GM12878 (cell line): ENCODE measurements at regions not wholly inside any gene's neighbourhood (a gene's known extent, or its start where the extent isn't known, plus 50 kb on each side); places are given as distances from the start of the nearest gene placed in this dataset.

Experiments
- BRCA1 ChIP-seq: IDR thresholded peaks from 2 replicates; pipeline ENCODE4 v1.6.1; 2011; ENCODE audit warnings: low read depth, low read length, improper control_type of control experiment
- CBFB ChIP-seq: IDR thresholded peaks from 2 replicates; pipeline ENCODE4 v1.6.1; 2016; ENCODE audit warnings: antibody characterized with exemption, low read depth
- NBN ChIP-seq: fragments of 450-650 bp; IDR thresholded peaks from 2 replicates; pipeline ENCODE4 v1.6.1; 2016
- NFXL1 ChIP-seq: fragments of 450-650 bp; IDR thresholded peaks from 2 replicates; pipeline ENCODE4 v1.6.1; 2017; ENCODE audit warnings: antibody characterized with exemption, mild to moderate bottlenecking, borderline replicate concordance
- NFYB ChIP-seq: IDR thresholded peaks from 2 replicates; pipeline ENCODE4 v1.6.1; 2011; ENCODE audit warnings: low read depth, mild to moderate bottlenecking, low read length, improper control_type of control experiment, moderate library complexity; ENCODE audit not compliant: insufficient read depth
- NR2C2 ChIP-seq: IDR thresholded peaks from 2 replicates; pipeline ENCODE4 v1.6.1; 2011; ENCODE audit warnings: borderline replicate concordance, low read depth; ENCODE audit not compliant: control insufficient read depth, insufficient read length
- POLR2A ChIP-seq: IDR thresholded peaks from 2 replicates; pipeline ENCODE4 v1.6.1; 2011; ENCODE audit warnings: low read depth, mild to moderate bottlenecking, low read length
- POLR2AphosphoS5 ChIP-seq: IDR thresholded peaks from 2 replicates; pipeline ENCODE4 v1.6.1; 2011; ENCODE audit warnings: mild to moderate bottlenecking, low read length, inconsistent platforms
- RAD21 ChIP-seq: IDR thresholded peaks from 2 replicates; pipeline ENCODE4 v1.6.1; 2011; ENCODE audit warnings: mild to moderate bottlenecking, low read depth, low read length, moderate library complexity; ENCODE audit not compliant: insufficient read depth
- SIN3A ChIP-seq: IDR thresholded peaks from 2 replicates; pipeline ENCODE4 v1.6.1; 2012; ENCODE audit warnings: low read depth, low read length, improper control_type of control experiment
- TF ChIP-seq, protein P1 (sequence below), 3 experiments: IDR thresholded peaks in 2 of 3; conservative IDR thresholded peaks in 1 of 3; 2 replicates each; pipeline ENCODE4 v1.5.1; 2011; ENCODE audit warnings: low read depth in 3 of 3, low read length in 3 of 3, mild to moderate bottlenecking in 3 of 3, control low read depth in 2 of 3, moderate library complexity in 2 of 3, inconsistent platforms in 1 of 3, mixed read lengths in 1 of 3; ENCODE audit not compliant: control insufficient read depth in 2 of 3, insufficient read depth in 1 of 3; ENCODE audit errors: extremely low read depth in 1 of 3
- TF ChIP-seq, protein P2 (sequence below): IDR thresholded peaks from 2 replicates; pipeline ENCODE4 v1.6.1; 2011; ENCODE audit warnings: low read depth, mild to moderate bottlenecking, low read length, moderate library complexity, borderline replicate concordance; ENCODE audit errors: extremely low read depth
- TF ChIP-seq, protein P3 (sequence below): IDR thresholded peaks from 2 replicates; pipeline ENCODE4 v1.6.1; 2012; ENCODE audit warnings: low read depth, low read length, improper control_type of control experiment
- TF ChIP-seq, protein P4 (sequence below): IDR thresholded peaks from 2 replicates; pipeline ENCODE4 v1.6.1; 2011; ENCODE audit warnings: low read depth, low read length, improper control_type of control experiment, borderline replicate concordance

DNA sequence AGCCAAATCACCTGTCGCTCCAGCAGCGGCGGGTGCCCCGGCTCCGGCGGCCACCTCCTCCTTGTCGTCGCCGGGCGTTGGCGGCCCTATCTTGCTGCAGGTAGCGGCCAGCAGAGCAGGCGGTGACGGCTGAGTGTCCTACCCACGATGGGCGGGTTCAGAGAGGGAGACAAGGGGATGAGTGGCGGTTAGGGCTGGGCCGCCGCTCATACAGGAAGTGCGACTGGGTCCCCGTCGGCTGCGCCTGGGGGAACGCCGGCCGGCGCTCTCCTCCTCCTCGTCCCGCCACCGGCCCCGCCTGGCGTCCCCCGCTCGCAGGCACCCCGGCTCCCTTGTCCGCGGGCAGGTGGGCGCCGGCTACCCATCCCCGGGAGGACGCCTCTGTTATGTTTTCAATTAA, 1692.0 kb downstream of the SLITRK5 start:
- TF ChIP-seq NBN (no peak), POLR2A (no peak), RAD21 (no peak), NFXL1 (no peak), BRCA1 (no peak), CBFB (no peak), SIN3A (no peak), POLR2AphosphoS5 (no peak), NFYB (no peak), NR2C2 (no peak)
- TF ChIP-seq, protein P1, sequence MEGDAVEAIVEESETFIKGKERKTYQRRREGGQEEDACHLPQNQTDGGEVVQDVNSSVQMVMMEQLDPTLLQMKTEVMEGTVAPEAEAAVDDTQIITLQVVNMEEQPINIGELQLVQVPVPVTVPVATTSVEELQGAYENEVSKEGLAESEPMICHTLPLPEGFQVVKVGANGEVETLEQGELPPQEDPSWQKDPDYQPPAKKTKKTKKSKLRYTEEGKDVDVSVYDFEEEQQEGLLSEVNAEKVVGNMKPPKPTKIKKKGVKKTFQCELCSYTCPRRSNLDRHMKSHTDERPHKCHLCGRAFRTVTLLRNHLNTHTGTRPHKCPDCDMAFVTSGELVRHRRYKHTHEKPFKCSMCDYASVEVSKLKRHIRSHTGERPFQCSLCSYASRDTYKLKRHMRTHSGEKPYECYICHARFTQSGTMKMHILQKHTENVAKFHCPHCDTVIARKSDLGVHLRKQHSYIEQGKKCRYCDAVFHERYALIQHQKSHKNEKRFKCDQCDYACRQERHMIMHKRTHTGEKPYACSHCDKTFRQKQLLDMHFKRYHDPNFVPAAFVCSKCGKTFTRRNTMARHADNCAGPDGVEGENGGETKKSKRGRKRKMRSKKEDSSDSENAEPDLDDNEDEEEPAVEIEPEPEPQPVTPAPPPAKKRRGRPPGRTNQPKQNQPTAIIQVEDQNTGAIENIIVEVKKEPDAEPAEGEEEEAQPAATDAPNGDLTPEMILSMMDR (IDR thresholded peaks at IDR 0.05 in 2 of 3, conservative IDR thresholded peaks at IDR 0.05 in 1 of 3; ENCODE audit: control insufficient read depth in 2 of 3, extremely low read depth in 1 of 3, insufficient read depth in 1 of 3, low read depth in 3 of 3, low read length in 3 of 3) = no peak
- TF ChIP-seq, protein P2, sequence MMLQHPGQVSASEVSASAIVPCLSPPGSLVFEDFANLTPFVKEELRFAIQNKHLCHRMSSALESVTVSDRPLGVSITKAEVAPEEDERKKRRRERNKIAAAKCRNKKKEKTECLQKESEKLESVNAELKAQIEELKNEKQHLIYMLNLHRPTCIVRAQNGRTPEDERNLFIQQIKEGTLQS = no peak
- TF ChIP-seq, protein P3, sequence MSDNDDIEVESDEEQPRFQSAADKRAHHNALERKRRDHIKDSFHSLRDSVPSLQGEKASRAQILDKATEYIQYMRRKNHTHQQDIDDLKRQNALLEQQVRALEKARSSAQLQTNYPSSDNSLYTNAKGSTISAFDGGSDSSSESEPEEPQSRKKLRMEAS = no peak
- TF ChIP-seq, protein P4, sequence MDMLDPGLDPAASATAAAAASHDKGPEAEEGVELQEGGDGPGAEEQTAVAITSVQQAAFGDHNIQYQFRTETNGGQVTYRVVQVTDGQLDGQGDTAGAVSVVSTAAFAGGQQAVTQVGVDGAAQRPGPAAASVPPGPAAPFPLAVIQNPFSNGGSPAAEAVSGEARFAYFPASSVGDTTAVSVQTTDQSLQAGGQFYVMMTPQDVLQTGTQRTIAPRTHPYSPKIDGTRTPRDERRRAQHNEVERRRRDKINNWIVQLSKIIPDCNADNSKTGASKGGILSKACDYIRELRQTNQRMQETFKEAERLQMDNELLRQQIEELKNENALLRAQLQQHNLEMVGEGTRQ = no peak
